H7 (cell line): ENCODE measurements at regions not wholly inside any gene's neighbourhood (a gene's known extent, or its start where the extent isn't known, plus 50 kb on each side); places are given as distances from the start of the nearest gene placed in this dataset.

Source experiments
- DNase-seq: peaks from one replicate; pipeline ENCODE4 v3.0.0; 2012
- H3K27me3 ChIP-seq: 2 replicates; pipeline ENCODE4 v1.6.0; 2011; ENCODE audit warnings: mild to moderate bottlenecking, low read length; ENCODE audit not compliant: control insufficient read depth, insufficient read depth
- H3K36me3 ChIP-seq: replicated peaks from 2 replicates; pipeline ENCODE4 v1.5.1; 2011; ENCODE audit warnings: low read length; ENCODE audit not compliant: control insufficient read depth, insufficient read depth
- H3K4me3 ChIP-seq: 2 replicates; pipeline ENCODE4 v1.5.1; 2011; ENCODE audit warnings: low read depth, mild to moderate bottlenecking, control low read depth, low read length, moderate library complexity; ENCODE audit not compliant: insufficient read depth

- Histone ChIP-seq H3K27me3 (no peaks in the 10 kb centered on the region), H3K36me3 (no peaks in the 10 kb centered on the region), H3K4me3 (no peak overlapping the region)
- DNase-seq, result no peak
These were observed 201.3 kb upstream of the NTM start for GRCh38 chr11:131168839-131169713.

- Histone ChIP-seq H3K27me3 (no peaks in the 10 kb centered on the region), H3K36me3 (no peaks in the 10 kb centered on the region), H3K4me3 (no peak overlapping the region)
- DNase-seq, result no peak
These were observed 198.4 kb upstream of the NTM start for GRCh38 chr11:131172011-131172410.

- Histone ChIP-seq H3K4me3 (no peak overlapping the region), H3K27me3 (no peaks in the 10 kb centered on the region), H3K36me3 (no peaks in the 10 kb centered on the region)
- no peak for DNase-seq
These were observed 192.4 kb upstream of the NTM start for GRCh38 chr11:131178020-131178419.

GRCh38 chr11:131178596-131178995 lies 191.8 kb upstream of the NTM start:
- Histone ChIP-seq H3K4me3 (no peak overlapping the region), H3K36me3 (no peaks in the 10 kb centered on the region), H3K27me3 (no peaks in the 10 kb centered on the region)
- DNase-seq, result no peak

- H3K27me3 ChIP-seq, result no peaks in the 10 kb centered on the region
- no peaks in the 10 kb centered on the region for H3K36me3 ChIP-seq
- no peak for DNase-seq
- H3K4me3 ChIP-seq, result no peak overlapping the region
These were observed 190.6 kb upstream of the NTM start for GRCh38 chr11:131179836-131180235.

- Histone ChIP-seq H3K36me3 (no peaks in the 10 kb centered on the region), H3K4me3 (no peak overlapping the region), H3K27me3 (no peaks in the 10 kb centered on the region)
- no peak for DNase-seq
These were observed 184.5 kb upstream of the NTM start for GRCh38 chr11:131185915-131186314.

GRCh38 chr11:131186629-131187101 lies 183.8 kb upstream of the NTM start:
- no peaks in the 10 kb centered on the region for H3K27me3 ChIP-seq
- H3K4me3 ChIP-seq, result no peak overlapping the region
- H3K36me3 ChIP-seq, result no peaks in the 10 kb centered on the region
- no peak for DNase-seq

- Histone ChIP-seq H3K36me3 (no peaks in the 10 kb centered on the region), H3K27me3 (no peaks in the 10 kb centered on the region), H3K4me3 (no peak overlapping the region)
- no peak for DNase-seq
These were observed 180.0 kb upstream of the NTM start for GRCh38 chr11:131190446-131190845.

- Histone ChIP-seq H3K27me3 (no peaks in the 10 kb centered on the region), H3K36me3 (no peaks in the 10 kb centered on the region), H3K4me3 (no peak overlapping the region)
- no peak for DNase-seq
These were observed 178.8 kb upstream of the NTM start for GRCh38 chr11:131191606-131192005.

GRCh38 chr11:131192628-131193027 lies 177.8 kb upstream of the NTM start:
- Histone ChIP-seq H3K36me3 (no peaks in the 10 kb centered on the region), H3K4me3 (no peak overlapping the region), H3K27me3 (no peaks in the 10 kb centered on the region)
- DNase-seq, result no peak

- H3K36me3 ChIP-seq, result no peaks in the 10 kb centered on the region
- no peaks in the 10 kb centered on the region for H3K27me3 ChIP-seq
- H3K4me3 ChIP-seq, result no peak overlapping the region
- no peak for DNase-seq
These were observed 177.3 kb upstream of the NTM start for GRCh38 chr11:131193031-131193501.

- Histone ChIP-seq H3K27me3 (no peaks in the 10 kb centered on the region), H3K4me3 (no peak overlapping the region), H3K36me3 (no peaks in the 10 kb centered on the region)
- no peak for DNase-seq
These were observed 175.7 kb upstream of the NTM start for GRCh38 chr11:131194726-131195125.

- Histone ChIP-seq H3K4me3 (no peak overlapping the region), H3K27me3 (no peaks in the 10 kb centered on the region), H3K36me3 (no peaks in the 10 kb centered on the region)
- DNase-seq, result no peak
These were observed 174.5 kb upstream of the NTM start for GRCh38 chr11:131195661-131196517.

GRCh38 chr11:131198161-131199014 lies 172.0 kb upstream of the NTM start:
- no peak for DNase-seq
- Histone ChIP-seq H3K27me3 (no peaks in the 10 kb centered on the region), H3K4me3 (no peak overlapping the region), H3K36me3 (no peaks in the 10 kb centered on the region)
